G401.6 (cell line): ENCODE measurements at regions not wholly inside any gene's neighbourhood (a gene's known extent, or its start where the extent isn't known, plus 50 kb on each side); places are given as distances from the start of the nearest gene placed in this dataset.

Experiments used
- FAIRE-seq: peaks from 2 replicates; lab custom pipeline; 2012; peaks lifted over from hg19 to GRCh38; lab: Jason Lieb, UNC

DNA sequence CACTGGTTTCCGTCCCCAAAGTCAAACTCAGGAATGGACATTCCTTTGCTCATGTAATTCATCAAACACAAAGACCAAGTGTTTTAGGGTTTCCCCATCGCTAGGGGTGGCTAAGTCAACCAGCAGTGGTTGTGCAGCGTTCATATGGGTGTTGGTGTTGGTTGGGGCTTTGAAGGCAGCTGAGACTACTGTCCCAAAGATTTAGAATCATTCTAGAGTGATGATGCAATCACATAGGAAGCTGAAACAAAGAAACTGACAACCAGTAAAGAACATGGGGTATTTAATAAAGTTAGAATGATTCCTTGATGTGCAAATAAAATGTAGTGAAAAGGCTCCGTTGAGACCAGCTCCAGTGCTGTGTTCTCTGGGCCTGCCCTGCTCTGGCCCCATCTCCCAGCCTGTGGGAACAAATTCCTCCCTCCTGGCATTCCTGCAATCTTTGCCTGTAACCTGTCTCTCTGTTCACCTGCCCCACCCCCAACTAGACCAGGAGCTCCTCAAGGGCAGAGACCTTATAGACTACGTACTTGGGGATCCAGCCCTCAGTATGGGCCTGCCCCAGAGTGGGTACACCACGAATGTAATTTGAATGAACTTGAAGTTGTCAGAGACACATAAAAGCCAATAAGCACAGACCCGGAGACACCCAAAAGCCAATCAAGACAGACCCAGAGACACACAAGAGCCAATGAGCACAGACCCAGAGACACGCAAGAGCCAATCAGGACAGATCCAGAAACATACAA is 191.7 kb upstream of the TWIST2 start:
- no peak for FAIRE-seq

DNA sequence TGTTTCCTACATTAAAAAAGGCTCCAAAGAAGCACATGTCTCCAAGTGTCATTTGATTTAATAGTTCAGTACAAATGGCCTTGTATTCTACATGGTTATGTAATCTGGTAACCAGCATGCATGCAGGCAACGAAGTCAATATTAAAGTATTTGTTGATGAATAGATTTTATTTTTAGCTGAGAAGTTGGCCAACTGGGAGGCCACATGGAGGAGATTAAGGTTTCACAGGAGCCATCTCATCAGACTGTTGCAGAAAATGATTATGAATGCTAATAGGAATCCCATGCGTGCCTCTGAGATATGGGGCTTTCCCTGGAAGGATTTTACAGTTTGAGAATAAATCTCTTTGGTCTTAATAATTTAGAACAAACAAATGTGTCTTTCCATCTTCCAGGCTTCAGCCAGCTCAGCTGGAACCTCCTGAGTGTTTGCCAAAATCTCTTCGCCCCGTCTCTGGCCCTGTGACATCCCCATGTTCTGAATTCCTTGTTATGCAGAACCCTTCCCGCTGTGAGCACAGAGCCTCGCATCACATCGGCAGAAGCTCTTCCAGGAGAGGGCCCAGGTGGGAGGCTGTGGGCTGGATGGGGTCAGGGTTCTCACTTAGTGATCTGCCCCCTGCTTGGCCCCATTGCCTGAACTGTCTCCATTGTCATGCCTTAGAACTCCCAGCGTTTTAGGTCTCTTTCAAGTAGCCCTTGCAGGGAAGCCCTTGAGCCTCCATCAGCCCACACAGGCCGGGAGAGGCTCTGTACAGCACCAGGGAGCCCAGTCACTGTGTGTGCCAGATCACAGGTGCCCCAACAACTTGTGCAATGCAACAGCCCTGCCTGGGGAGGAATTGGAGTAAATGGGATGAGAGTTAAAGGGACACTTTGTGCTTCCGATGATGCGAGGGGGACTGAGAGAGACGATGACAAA is 190.5 kb upstream of the TWIST2 start:
- FAIRE-seq, result no peak

DNA sequence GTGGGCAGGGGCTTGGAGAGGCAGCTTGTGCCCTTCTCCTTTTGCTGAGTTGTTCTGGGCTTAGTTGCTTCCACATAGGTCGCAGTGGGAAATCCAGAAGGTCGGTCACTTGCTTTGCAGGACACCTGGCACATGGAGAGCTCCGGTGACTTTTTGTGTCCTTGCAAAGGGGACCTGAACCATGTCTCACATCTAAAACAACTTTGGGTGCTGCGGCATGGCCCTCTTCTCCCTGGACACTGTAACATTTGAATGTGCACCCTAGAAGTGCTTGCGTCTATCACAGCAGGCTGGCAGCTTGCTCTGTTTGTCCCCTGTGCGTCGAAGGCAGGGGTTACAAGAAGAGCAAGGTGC is 189.9 kb upstream of the TWIST2 start:
- no peak for FAIRE-seq

DNA sequence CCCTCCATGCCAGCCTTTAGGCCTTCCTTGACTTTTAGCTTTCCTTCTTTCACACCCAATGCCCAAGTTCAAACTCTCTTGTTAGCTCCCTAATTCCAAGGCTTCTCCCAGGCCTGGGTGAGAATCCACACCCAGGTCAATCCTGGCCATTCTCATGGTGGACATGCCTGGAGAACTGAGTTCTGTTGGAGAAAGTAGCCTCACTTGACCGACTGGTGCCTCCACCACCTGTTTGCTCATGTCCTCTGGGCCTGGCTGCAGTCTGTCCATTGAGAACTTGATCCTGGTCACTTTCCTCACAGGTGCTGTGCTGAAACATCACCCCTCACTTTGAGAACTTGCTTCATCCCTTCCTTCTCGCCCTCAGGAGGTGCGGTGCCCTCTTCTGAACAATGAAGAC is 189.1 kb upstream of the TWIST2 start:
- no peak for FAIRE-seq

DNA sequence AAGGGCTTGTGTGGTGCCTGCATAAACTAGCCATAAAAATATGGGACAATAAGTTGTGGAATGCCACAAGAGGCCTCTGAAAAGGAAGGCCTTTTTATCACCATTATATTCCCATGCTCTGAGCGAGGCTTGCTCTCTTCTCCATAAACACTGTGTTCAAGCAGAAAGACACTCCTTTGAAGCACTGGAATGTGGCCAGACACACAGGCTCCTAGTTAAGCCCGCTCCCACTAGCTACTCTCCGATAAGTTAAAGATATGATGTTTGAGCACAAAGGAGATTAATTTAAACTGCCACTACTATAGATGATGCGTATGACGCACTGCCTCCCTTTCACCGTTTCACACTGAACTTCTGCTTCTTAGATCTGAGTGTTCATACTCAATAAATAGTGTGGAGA is 188.7 kb upstream of the TWIST2 start:
- FAIRE-seq, result no peak

DNA sequence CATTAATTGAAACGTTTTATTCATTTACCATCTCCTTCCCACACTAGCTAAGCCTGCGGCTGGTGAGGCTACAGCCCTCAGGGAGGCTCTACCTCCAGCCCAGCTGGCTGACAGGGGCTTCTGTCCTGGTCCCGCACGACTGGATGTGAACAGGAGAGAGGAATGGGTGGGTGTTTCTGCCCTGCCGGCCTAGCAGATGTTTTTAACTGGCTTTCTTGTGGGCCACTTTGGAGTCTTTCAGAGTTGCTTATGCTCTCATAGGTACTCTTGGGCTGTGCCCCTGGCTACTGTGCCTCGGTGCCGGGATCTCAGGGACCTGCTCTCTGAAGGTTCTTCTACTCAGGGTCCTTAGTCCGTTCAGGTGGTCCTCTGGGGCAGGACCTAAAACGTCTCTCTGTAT is 184.3 kb upstream of the TWIST2 start:
- FAIRE-seq, result no peak

DNA sequence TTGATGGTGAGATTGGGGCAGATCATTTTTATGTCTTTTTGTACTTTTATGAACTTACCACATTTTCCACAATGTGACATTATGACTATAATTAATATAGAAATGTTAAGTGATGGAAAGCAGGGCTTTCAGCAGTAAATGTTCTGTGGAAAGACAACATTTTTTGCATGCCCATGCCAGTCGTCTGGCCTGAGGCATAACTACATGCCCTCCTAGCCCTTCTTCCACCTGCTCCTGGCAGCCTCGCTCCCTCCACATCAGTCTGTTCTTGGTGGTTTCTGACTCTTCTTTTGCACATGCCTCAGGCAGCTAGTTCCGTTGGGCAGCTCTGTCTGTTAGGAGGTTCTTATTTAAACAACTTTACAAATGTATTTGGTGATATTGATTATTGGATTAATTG is 182.0 kb upstream of the TWIST2 start:
- no peak for FAIRE-seq

DNA sequence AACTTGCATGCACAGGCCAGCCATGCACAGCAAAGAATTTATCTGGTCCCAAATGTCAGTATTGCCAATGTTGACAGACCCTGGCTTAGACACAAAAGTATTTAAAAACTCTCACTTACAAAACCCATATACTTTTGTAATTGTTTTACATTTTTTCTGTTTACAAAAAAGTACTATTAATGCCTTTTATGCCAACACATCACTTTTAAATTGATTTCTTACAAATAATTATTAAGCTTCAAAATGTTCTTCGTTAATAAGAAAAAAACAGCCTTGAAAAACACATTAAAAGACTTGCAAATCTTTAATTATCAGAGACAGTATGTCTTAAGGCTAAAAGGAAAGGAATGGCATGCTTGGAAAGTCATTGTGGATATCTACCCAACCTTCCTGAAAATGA is 181.3 kb upstream of the TWIST2 start:
- FAIRE-seq, result no peak

DNA sequence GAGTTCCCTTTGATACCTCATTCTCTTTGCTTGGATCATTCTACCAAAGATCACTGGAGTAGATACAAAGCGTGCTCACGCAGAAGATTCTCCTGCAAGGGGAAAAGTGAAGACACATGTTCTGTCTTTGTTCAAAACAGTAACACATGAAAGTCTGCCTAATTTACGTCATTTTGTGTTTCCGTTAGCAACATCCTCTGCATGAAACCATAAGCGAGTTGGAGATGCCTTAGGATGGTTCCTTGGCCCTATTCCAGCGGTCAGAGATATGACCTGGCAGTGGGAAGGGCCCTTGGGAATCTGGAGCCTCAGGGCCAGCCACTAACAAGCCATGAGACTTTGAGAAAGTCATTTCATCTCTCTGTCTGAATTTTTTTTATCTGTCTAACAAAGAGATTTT is 180.9 kb upstream of the TWIST2 start:
- FAIRE-seq, result no peak

DNA sequence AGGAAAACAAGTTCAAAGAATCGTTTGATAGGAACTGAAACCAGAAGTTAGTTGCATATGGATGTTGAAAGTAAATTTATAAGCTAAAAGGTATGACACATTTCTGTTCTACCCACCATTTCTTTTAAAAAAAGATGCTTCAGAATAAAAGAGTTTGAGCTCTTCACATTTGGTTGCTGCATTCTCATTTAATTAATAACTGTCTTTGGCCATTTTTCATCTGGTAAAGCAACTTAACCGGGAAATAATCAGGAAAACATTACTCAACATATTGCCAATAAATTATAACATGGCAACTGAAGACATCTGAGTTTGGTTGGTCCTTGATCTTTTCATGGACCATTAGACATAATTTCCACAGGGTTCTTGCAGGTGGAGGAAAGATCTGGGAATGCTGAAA is 180.2 kb upstream of the TWIST2 start:
- no peak for FAIRE-seq

DNA sequence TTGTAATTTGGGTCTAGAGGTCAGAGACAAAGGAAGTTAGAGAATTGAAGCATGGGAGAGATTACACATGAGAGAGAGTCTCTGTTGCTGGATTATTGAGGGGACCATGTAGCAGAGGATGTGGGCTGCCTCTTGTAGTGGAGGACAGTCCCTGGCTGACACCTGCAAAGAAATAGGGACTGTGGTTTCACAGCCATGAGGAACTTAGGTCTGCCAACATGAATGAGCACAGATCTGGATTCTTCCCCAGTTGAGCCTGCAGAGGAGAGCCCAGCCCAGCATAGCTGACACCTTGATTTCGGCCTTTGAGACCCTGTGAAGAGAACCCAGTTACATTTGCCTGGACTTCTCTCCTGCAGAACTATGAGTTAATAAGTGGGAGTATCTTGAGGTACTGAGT is 179.5 kb upstream of the TWIST2 start:
- no peak for FAIRE-seq

DNA sequence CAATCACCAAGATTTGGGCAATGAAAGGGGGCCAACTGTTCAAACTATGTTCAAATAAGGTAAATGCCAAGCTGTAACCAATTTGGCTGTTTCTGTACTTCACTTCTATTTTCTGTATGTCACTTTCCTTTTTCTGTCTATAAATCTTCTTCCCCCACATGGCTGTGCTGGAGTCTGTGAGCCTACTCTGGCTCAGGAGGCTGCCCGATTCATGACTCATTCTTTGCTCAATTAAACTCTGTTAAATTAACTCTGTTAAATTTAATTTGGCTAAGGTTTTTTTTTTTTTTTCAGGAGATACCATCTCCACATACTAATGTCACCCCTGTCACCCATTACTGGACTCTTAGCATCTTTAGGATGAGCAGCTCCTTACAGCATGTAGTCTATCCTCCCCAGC is 178.8 kb upstream of the TWIST2 start:
- FAIRE-seq, result no peak

DNA sequence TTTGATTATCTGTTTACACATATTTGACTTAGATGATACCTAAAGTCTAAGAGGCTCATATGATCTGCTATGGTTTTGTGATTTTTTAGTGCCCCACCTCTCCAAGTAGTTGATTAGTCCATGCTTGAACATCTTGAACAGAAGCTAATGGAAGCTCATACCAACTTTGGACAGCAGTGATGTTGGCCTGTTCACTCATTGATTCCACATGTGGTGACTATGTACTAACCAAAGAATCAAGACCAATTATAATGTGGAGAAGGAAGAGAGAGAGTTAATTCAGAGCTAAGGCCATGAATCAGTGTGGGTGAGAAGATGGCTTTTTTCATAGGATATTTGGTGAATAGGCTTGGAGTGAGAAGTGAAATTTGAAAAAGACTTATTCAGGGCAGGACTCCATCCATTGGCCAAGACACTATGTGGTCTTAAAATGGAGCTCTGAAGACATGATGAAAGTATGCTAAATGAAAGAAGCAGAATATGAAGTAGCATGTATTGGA is 178.3 kb upstream of the TWIST2 start:
- FAIRE-seq, result no peak

DNA sequence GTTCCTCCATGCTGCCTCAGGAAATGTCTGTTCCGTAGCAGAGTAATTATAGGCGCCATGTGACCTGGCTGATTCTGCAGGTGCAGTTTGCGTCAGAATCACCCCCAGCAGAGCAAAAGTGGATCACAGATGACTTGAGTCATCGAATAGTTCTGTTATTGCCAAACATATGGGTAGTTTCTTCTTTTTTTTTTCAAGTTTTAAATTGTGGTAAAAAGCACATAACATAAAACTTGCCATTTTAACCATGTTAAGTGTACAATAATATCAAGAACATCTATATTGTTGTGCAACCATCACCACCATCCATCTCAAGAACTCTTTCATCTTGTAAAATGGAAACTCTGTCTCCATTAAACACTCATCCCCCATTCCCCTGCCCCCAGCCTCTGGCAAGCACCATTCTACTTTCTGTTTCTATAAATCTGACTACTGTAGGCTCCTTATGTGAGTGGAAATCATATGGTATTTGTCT is 177.7 kb upstream of the TWIST2 start:
- no peak for FAIRE-seq

DNA sequence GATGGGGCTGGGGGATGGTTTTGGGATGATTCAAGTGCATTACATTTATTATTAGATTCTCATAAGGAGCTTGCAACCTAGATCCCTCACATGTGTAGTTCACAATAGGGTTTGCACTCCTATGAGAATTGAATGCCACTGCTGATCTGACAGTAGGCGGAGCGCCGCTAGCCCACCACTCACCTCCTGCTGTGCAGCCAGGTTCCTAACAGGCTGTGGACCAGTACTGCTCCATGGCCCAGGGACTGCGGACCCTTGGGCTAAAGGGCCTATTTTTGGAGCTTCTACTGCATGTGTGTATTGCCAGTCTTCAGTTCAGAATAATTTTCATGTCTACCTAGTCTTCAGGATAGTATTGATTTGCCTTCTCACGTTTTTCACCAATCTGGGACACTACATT is 165.3 kb upstream of the TWIST2 start:
- FAIRE-seq, result no peak

DNA sequence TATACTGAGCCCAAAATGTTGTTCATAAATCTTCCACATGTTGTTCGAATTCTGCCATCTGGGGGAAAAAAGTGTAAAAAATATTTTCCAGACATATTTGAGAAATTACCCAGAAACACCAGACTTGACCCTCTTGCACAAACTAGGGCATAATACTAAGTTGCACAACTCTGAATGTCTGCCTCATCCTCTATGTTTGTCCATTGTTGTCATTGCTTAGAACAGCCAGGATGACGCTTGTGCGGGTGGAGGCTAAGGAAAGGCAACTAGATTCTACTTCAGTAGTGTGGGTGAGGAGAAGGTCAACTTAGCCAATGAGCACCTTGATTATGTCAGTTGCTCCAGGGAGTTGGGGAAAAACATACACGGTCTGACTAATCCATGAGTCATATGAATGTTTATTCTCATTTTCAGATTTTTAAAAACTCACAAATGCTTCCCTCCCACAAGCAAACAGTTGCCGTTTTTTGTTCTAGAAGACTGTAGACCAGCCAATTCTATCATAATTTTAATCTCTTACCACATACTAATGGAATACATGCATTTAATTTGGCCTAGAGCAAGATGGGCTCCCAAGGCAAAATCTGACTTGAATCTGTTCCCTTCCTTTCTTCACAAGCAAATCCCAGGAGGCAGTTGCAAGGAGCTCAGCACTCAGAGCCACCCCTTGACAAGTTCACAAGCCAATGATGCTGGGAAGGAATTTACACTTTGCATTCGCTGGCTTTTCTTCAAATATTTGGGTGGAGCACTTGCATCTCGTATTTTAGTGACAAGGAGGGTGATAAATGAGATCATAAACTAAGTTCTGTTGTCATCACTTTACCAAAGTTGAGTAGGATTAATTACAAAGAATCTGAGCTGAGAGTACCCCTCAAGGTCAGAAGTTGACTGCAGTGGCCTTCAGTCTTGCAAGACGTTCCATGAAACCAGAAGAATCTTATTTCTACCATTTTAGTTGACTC is 163.2 kb upstream of the TWIST2 start:
- FAIRE-seq, result no peak

DNA sequence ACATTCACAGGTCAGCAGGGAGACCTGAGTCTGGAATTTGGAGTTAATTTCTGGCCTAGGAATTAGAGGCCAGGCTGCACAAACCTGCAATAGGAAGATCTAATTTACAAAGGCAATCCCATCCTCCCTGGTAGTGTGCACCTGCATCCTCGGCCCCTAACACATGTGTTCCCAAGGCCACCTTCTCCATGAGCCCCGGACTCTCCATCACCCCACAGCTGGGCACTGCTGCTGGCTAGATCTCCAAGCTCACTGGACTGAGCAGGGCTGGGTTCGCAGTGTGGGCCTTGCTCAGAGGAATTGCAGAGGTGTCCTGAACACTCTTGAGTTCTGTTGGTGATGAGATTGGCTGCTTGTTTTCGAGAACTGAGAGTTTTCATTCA is 162.6 kb upstream of the TWIST2 start:
- no peak for FAIRE-seq

DNA sequence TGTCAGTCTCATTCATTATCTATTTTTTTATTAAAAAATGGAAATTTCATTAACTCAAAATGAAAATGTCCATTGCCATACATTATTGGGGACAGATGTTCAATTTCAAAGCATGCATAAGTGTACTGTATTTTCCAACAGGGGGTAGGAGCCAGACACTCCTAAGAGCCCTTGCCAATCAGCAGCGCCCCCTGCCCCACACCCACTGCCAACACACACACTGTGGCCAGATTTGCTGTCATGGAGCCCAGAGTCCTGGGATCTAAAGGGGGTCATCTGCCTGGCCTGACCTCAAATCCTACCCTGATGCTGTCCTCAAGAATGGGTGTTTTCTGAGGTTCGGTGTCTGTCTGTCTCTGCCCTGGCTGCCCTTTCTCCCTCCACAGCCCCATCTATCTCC is 162.2 kb upstream of the TWIST2 start:
- no peak for FAIRE-seq

DNA sequence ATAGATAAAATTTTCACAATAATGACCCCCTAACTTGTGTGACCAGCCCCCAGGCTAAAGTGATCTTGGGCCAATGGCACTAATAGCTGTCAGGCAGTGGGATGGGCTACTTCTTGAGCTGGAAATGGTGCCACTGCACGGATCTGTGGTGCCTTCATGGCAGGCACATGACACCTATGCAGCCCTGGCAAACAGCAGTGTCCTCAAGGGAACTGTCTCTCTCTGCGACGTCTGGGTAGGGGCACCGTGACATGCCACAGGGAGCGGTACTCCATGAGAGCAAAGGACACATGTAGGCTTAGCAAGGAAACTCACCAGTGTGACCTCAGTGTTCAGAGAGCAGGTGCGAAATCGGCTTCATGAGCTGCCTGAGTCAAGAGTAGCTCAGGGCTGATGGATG is 161.7 kb upstream of the TWIST2 start:
- FAIRE-seq, result no peak

DNA sequence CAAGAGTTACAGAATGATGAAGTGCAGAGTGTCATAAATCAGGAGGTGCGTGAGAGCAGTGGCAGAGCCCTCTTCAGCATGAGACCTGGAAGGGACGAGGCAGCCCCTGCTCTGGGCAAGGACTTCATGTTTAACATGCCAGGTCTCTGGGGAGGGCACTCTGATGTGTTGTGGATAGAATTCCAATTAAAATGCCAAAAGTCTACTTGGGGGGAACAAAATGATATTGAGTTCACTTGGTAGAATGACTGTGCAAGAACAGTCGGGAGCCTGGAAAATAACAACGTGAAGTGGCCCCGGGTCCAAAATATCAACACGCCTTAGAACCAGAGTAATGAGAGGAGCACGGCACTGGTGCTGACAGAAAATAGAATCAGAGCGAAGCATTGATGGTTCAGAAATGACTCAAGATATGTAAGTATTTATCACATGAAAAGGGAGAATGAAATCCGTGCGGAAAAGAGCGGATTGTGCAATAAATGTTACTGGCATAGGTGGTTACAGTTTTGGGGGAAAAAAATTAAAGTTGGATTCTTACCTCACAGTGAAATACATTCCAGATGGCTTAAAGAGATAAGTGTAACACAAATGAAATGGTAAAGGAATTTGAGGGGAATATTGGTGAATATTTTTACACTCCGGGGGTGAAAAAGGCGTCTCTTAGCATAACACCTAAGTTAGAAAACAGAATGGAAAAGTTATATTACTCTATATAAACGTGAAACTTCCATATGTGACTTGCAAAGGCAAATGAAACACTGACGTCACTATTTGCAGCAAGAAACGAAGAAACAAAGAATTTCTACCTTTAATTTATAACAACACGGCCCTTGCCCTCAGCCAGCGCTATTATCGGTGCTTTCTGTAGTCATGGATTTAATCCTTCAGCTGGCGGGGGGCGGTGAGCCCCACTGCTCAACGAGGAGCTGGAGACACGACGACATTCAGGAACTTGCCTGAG is 159.4 kb upstream of the TWIST2 start:
- no peak for FAIRE-seq

DNA sequence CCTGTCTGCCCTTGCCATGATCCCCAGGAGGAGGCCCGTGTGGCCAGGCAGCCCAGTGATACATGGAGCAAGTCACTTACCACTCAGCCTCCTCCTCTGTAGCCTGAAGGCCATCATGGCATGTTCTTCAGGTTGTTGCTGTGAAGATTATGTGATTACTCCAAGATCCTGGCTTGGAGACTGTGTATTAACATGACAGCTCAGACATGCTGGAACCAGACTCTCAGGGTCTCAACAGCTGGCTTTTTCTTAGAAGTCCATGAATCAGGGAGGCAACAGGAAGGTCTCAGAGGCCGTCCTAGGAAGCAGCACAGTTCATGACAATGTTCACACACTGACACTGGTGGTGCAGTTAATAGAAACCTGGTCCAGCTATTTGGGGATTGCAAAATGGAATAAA is 158.6 kb upstream of the TWIST2 start:
- no peak for FAIRE-seq
